ENCODE measurements at regions not wholly inside any gene's neighbourhood (a gene's known extent, or its start where the extent isn't known, plus 50 kb on each side); places are given as distances from the start of the nearest gene placed in this dataset.
"Not testable (repeated sequence)": the region's sequence is repeated elsewhere in the genome, so short reads cannot be mapped to it uniquely, and the experiment has no call there.

GRCh38 chr9:41837684-41838561 is 291.3 kb downstream of the CNTNAP3B start:
- not testable (repeated sequence) for TF ChIP-seq RAD21 (IDR thresholded peaks at IDR 0.05; ENCODE audit: low read depth); YY1 (IDR thresholded peaks at IDR 0.05; ENCODE audit: extremely low read depth, insufficient replicate concordance, low read depth, low read length); MAX (IDR thresholded peaks at IDR 0.05); POLR2AphosphoS5 (IDR thresholded peaks at IDR 0.05; ENCODE audit: low read depth, low read length); EZH2phosphoT487 (IDR thresholded peaks at IDR 0.05; ENCODE audit: borderline replicate concordance); SIN3A (IDR thresholded peaks at IDR 0.05; ENCODE audit: low read depth); POLR2A (IDR thresholded peaks at IDR 0.05; ENCODE audit: borderline replicate concordance, extremely low read depth, insufficient read depth, insufficient read length); ZBTB33 (IDR thresholded peaks at IDR 0.05; ENCODE audit: extremely low read depth, insufficient replicate concordance, low read length)
- TF ChIP-seq, protein P1, sequence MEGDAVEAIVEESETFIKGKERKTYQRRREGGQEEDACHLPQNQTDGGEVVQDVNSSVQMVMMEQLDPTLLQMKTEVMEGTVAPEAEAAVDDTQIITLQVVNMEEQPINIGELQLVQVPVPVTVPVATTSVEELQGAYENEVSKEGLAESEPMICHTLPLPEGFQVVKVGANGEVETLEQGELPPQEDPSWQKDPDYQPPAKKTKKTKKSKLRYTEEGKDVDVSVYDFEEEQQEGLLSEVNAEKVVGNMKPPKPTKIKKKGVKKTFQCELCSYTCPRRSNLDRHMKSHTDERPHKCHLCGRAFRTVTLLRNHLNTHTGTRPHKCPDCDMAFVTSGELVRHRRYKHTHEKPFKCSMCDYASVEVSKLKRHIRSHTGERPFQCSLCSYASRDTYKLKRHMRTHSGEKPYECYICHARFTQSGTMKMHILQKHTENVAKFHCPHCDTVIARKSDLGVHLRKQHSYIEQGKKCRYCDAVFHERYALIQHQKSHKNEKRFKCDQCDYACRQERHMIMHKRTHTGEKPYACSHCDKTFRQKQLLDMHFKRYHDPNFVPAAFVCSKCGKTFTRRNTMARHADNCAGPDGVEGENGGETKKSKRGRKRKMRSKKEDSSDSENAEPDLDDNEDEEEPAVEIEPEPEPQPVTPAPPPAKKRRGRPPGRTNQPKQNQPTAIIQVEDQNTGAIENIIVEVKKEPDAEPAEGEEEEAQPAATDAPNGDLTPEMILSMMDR (IDR thresholded peaks at IDR 0.05 in 2 of 3, conservative IDR thresholded peaks at IDR 0.05 in 1 of 3; ENCODE audit: borderline replicate concordance in 1 of 3, insufficient read depth in 1 of 3, low read depth in 2 of 3, low read length in 2 of 3), result not testable (repeated sequence)

Measured in HCT116 (cell line).